HepG2 (cell line): ENCODE measurements at regions not wholly inside any gene's neighbourhood (a gene's known extent, or its start where the extent isn't known, plus 50 kb on each side); places are given as distances from the start of the nearest gene placed in this dataset.
A peak's percentile ranks its signal among the peaks of the same experiment; 100 is the strongest.

Source experiments
- ADNP ChIP-seq: sonication (generic); formaldehyde crosslinking; IDR thresholded peaks from 2 replicates; pipeline ENCODE4 v1.4.0; 2020; ENCODE audit warnings: missing genetic modification reagents
- ARNT ChIP-seq: fragments of 450-650 bp; IDR thresholded peaks from 2 replicates; pipeline ENCODE4 v1.6.1; 2017
- HDAC2 ChIP-seq: sonication (generic); formaldehyde crosslinking; IDR thresholded peaks from 2 replicates; pipeline ENCODE4 v1.4.0; 2020; ENCODE audit warnings: missing genetic modification reagents
- KAT7 ChIP-seq: IDR thresholded peaks from 2 replicates; pipeline ENCODE4 v1.6.1; 2018; ENCODE audit warnings: borderline replicate concordance, missing compliant biosample characterization
- KDM4B ChIP-seq: sonication (generic); formaldehyde crosslinking; IDR thresholded peaks from 2 replicates; pipeline ENCODE4 v1.4.0; 2020; ENCODE audit warnings: missing genetic modification reagents
- MAFG ChIP-seq: sonication (generic); formaldehyde crosslinking; IDR thresholded peaks from 2 replicates; pipeline ENCODE4 v1.5.1; 2020; ENCODE audit warnings: mild to moderate bottlenecking, missing genetic modification reagents
- NFYB ChIP-seq: sonication (generic); formaldehyde crosslinking; IDR thresholded peaks from 2 replicates; pipeline ENCODE4 v1.4.0; 2020; ENCODE audit warnings: missing genetic modification reagents
- PCBP1 ChIP-seq: fragments of 200-400 bp; formaldehyde crosslinking; IDR thresholded peaks from 2 replicates; pipeline ENCODE4 v1.6.1; 2017; ENCODE audit warnings: mild to moderate bottlenecking, low read depth, low read length, borderline replicate concordance
- RFX5 ChIP-seq: IDR thresholded peaks from 2 replicates; pipeline ENCODE4 v1.6.1; 2011; ENCODE audit warnings: low read depth, low read length, improper control_type of control experiment
- ZBTB7A ChIP-seq: sonication (generic); formaldehyde crosslinking; IDR thresholded peaks from 2 replicates; pipeline ENCODE4 v1.8.0; 2022; ENCODE audit warnings: mild to moderate bottlenecking, missing genetic modification reagents
- ZNF138 ChIP-seq: sonication (generic); formaldehyde crosslinking; IDR thresholded peaks from 2 replicates; pipeline ENCODE4 v1.5.0; 2020; ENCODE audit warnings: mild to moderate bottlenecking, low read depth, missing genetic modification reagents
- ZNF605 ChIP-seq: sonication (generic); formaldehyde crosslinking; IDR thresholded peaks from 2 replicates; pipeline ENCODE4 v1.8.0; 2022; ENCODE audit warnings: mild to moderate bottlenecking, missing genetic modification reagents
- ZNF747 ChIP-seq: sonication (generic); formaldehyde crosslinking; IDR thresholded peaks from 2 replicates; pipeline ENCODE4 v1.8.1; 2023; ENCODE audit warnings: missing genetic modification reagents, mild to moderate bottlenecking, borderline replicate concordance
- TF ChIP-seq, protein P1 (sequence below): sonication (generic); formaldehyde crosslinking; IDR thresholded peaks from 2 replicates; pipeline ENCODE4 v1.5.1; 2020; ENCODE audit warnings: mild to moderate bottlenecking, missing genetic modification reagents, borderline replicate concordance
- TF ChIP-seq, protein P2 (sequence below): IDR thresholded peaks from 2 replicates; pipeline ENCODE4 v1.6.1; 2012; ENCODE audit warnings: low read length, improper control_type of control experiment
- TF ChIP-seq, protein P3 (sequence below): sonication (generic); formaldehyde crosslinking; IDR thresholded peaks from 2 replicates; pipeline ENCODE4 v1.4.0; 2020; ENCODE audit warnings: missing genetic modification reagents

DNA sequence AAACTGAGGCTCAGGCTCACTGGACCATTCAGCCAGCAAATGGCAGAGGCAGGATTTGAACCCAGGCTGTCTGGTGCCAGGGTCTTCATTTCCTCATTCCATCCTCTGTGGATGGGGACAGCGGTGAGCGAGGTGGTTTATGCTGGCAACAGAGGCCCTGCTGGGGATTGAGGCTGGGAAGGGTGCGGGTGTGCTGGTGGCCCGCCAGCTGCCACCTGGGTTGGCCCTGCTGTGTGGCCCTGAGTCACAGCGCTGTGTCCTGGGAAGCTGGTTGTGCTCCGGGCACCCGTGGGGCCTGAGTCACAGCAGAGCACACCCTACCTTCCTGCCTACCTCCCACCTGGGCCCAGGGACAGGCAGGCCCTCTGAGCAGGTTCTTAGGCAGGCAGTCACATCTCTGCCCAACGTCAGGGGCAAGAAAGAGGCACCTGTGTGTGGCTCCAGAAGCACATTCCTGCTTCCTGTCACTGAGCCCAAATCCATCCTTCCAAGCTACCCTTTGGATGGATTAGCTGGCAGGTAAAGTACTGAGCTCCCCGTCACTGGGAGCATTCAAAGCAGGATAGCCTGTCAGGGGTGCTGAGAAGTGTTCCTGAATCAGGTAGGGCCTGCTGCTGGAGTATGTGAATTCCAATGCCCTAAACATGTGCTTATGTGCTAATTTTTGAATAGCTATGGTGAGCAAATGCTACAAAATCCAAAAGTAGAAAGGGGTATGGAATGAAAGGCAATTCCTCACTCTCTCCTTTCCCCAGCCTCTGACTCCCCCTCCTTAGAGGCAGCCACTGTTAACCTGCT, 53.9 kb downstream of the CEBPB start (continued):
- TF ChIP-seq PCBP1 (no peak), KAT7 (CRISPR knock-in tag) (no peak), MAFG (CRISPR knock-in tag) (no peak), RFX5 (no peak), ZNF605 (CRISPR knock-in tag) (no peak), ZNF138 (no peak), ZNF747 (no peak), ZBTB7A (CRISPR knock-in tag) (no peak), ADNP (CRISPR knock-in tag) (peak; percentile 80), HDAC2 (peak; percentile 30; the same call in 1 of the 2 replicates), ARNT (no peak), NFYB (CRISPR knock-in tag) (no peak), KDM4B (CRISPR knock-in tag) (no peak)
- TF ChIP-seq, protein P1, sequence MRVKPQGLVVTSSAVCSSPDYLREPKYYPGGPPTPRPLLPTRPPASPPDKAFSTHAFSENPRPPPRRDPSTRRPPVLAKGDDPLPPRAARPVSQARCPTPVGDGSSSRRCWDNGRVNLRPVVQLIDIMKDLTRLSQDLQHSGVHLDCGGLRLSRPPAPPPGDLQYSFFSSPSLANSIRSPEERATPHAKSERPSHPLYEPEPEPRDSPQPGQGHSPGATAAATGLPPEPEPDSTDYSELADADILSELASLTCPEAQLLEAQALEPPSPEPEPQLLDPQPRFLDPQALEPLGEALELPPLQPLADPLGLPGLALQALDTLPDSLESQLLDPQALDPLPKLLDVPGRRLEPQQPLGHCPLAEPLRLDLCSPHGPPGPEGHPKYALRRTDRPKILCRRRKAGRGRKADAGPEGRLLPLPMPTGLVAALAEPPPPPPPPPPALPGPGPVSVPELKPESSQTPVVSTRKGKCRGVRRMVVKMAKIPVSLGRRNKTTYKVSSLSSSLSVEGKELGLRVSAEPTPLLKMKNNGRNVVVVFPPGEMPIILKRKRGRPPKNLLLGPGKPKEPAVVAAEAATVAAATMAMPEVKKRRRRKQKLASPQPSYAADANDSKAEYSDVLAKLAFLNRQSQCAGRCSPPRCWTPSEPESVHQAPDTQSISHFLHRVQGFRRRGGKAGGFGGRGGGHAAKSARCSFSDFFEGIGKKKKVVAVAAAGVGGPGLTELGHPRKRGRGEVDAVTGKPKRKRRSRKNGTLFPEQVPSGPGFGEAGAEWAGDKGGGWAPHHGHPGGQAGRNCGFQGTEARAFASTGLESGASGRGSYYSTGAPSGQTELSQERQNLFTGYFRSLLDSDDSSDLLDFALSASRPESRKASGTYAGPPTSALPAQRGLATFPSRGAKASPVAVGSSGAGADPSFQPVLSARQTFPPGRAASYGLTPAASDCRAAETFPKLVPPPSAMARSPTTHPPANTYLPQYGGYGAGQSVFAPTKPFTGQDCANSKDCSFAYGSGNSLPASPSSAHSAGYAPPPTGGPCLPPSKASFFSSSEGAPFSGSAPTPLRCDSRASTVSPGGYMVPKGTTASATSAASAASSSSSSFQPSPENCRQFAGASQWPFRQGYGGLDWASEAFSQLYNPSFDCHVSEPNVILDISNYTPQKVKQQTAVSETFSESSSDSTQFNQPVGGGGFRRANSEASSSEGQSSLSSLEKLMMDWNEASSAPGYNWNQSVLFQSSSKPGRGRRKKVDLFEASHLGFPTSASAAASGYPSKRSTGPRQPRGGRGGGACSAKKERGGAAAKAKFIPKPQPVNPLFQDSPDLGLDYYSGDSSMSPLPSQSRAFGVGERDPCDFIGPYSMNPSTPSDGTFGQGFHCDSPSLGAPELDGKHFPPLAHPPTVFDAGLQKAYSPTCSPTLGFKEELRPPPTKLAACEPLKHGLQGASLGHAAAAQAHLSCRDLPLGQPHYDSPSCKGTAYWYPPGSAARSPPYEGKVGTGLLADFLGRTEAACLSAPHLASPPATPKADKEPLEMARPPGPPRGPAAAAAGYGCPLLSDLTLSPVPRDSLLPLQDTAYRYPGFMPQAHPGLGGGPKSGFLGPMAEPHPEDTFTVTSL (CRISPR knock-in tag), result no peak
- TF ChIP-seq, protein P2, sequence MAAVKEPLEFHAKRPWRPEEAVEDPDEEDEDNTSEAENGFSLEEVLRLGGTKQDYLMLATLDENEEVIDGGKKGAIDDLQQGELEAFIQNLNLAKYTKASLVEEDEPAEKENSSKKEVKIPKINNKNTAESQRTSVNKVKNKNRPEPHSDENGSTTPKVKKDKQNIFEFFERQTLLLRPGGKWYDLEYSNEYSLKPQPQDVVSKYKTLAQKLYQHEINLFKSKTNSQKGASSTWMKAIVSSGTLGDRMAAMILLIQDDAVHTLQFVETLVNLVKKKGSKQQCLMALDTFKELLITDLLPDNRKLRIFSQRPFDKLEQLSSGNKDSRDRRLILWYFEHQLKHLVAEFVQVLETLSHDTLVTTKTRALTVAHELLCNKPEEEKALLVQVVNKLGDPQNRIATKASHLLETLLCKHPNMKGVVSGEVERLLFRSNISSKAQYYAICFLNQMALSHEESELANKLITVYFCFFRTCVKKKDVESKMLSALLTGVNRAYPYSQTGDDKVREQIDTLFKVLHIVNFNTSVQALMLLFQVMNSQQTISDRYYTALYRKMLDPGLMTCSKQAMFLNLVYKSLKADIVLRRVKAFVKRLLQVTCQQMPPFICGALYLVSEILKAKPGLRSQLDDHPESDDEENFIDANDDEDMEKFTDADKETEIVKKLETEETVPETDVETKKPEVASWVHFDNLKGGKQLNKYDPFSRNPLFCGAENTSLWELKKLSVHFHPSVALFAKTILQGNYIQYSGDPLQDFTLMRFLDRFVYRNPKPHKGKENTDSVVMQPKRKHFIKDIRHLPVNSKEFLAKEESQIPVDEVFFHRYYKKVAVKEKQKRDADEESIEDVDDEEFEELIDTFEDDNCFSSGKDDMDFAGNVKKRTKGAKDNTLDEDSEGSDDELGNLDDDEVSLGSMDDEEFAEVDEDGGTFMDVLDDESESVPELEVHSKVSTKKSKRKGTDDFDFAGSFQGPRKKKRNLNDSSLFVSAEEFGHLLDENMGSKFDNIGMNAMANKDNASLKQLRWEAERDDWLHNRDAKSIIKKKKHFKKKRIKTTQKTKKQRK, result no peak
- TF ChIP-seq, protein P3, sequence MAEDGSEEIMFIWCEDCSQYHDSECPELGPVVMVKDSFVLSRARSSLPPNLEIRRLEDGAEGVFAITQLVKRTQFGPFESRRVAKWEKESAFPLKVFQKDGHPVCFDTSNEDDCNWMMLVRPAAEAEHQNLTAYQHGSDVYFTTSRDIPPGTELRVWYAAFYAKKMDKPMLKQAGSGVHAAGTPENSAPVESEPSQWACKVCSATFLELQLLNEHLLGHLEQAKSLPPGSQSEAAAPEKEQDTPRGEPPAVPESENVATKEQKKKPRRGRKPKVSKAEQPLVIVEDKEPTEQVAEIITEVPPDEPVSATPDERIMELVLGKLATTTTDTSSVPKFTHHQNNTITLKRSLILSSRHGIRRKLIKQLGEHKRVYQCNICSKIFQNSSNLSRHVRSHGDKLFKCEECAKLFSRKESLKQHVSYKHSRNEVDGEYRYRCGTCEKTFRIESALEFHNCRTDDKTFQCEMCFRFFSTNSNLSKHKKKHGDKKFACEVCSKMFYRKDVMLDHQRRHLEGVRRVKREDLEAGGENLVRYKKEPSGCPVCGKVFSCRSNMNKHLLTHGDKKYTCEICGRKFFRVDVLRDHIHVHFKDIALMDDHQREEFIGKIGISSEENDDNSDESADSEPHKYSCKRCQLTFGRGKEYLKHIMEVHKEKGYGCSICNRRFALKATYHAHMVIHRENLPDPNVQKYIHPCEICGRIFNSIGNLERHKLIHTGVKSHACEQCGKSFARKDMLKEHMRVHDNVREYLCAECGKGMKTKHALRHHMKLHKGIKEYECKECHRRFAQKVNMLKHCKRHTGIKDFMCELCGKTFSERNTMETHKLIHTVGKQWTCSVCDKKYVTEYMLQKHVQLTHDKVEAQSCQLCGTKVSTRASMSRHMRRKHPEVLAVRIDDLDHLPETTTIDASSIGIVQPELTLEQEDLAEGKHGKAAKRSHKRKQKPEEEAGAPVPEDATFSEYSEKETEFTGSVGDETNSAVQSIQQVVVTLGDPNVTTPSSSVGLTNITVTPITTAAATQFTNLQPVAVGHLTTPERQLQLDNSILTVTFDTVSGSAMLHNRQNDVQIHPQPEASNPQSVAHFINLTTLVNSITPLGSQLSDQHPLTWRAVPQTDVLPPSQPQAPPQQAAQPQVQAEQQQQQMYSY (CRISPR knock-in tag), result no peak
